Loucy (cell line): ENCODE measurements at regions not wholly inside any gene's neighbourhood (a gene's known extent, or its start where the extent isn't known, plus 50 kb on each side); places are given as distances from the start of the nearest gene placed in this dataset.
A peak's percentile ranks its signal among the peaks of the same experiment; 100 is the strongest.

Experiments
- H2AFZ ChIP-seq: fragments of 200-600 bp; sonication (generic); 2 replicates; pipeline ENCODE4 v1.6.0; 2016; ENCODE audit warnings: antibody characterized with exemption, mild to moderate bottlenecking, low read length, moderate library complexity
- H3F3A ChIP-seq: fragments of 200-600 bp; 2 replicates; pipeline ENCODE4 v1.6.0; 2016; ENCODE audit warnings: antibody characterized with exemption, low read depth, mild to moderate bottlenecking
- H3K27me3 ChIP-seq: fragments of 200-600 bp; sonication (generic); 2 replicates; pipeline ENCODE4 v1.6.1; 2014; ENCODE audit warnings: low read length, mild to moderate bottlenecking; ENCODE audit not compliant: insufficient read depth, poor library complexity, severe bottlenecking
- H3K36me3 ChIP-seq: fragments of 200-600 bp; sonication (generic); 2 replicates; pipeline ENCODE4 v1.6.1; 2016; ENCODE audit warnings: low read length; ENCODE audit not compliant: insufficient read depth
- H3K4me1 ChIP-seq: fragments of 200-600 bp; sonication (generic); 2 replicates; pipeline ENCODE4 v1.5.1; 2014; ENCODE audit warnings: low read length, mild to moderate bottlenecking; ENCODE audit not compliant: insufficient read depth, poor library complexity, severe bottlenecking
- H3K4me2 ChIP-seq: fragments of 200-600 bp; sonication (generic); 2 replicates; pipeline ENCODE4 v1.6.0; 2014; ENCODE audit warnings: antibody characterized with exemption, low read length, low read depth, mild to moderate bottlenecking; ENCODE audit not compliant: poor library complexity, severe bottlenecking
- H3K4me3 ChIP-seq: fragments of 200-600 bp; sonication (generic); 2 replicates; pipeline ENCODE4 v1.5.1; 2014; ENCODE audit warnings: low read length, mild to moderate bottlenecking, mixed read lengths; ENCODE audit not compliant: poor library complexity, severe bottlenecking
- H3K79me2 ChIP-seq: fragments of 200-600 bp; sonication (generic); 2 replicates; pipeline ENCODE4 v1.6.1; 2014; ENCODE audit warnings: low read length; ENCODE audit not compliant: insufficient read depth
- H3K9ac ChIP-seq: fragments of 200-600 bp; sonication (generic); 2 replicates; pipeline ENCODE4 v1.6.0; 2014; ENCODE audit warnings: mild to moderate bottlenecking, low read depth, low read length, moderate library complexity; ENCODE audit not compliant: poor library complexity, severe bottlenecking
- H3K9me2 ChIP-seq: fragments of 200-600 bp; sonication (generic); replicated peaks from 2 replicates; pipeline ENCODE4 v1.6.1; 2016; ENCODE audit warnings: low read depth, low read length, mixed read lengths
- H3K9me3 ChIP-seq: fragments of 200-600 bp; sonication (generic); 2 replicates; pipeline ENCODE4 v1.6.1; 2014; ENCODE audit warnings: mild to moderate bottlenecking, antibody characterized with exemption, low read length, low read depth; ENCODE audit not compliant: insufficient read depth
- H4K20me1 ChIP-seq: fragments of 200-600 bp; sonication (generic); 2 replicates; pipeline ENCODE4 v1.6.0; 2014; ENCODE audit warnings: antibody characterized with exemption, low read length, mild to moderate bottlenecking; ENCODE audit not compliant: insufficient read depth, poor library complexity, severe bottlenecking
- EZH2phosphoT487 ChIP-seq: fragments of 200-600 bp; IDR thresholded peaks from 2 replicates; pipeline ENCODE4 v1.6.1; 2018; ENCODE audit warnings: antibody characterized with exemption, mild to moderate bottlenecking, moderate library complexity, borderline replicate concordance
- TF ChIP-seq, protein P1 (sequence below): fragments of 200-600 bp; sonication (generic); conservative IDR thresholded peaks from 2 replicates; pipeline ENCODE4 v1.5.1; 2014; ENCODE audit warnings: mild to moderate bottlenecking, antibody characterized with exemption, low read length

DNA sequence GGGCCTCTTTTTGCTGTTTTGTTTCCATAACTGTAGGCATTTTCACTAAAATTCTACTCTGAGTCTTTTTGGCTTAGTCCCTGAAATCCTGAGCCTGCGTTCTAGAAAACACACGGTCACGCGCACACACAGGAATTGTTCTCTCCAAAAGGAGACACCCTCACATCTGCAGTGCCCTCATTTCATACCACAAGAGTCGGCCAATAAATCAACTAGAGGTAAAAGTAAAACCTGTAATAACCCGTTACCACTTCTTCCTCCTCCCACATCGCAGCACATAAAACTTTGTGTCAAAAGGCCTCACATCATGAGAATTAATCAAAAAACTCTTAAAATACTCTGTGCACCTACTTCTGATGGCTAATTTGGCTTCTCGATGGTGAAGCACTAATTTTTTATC, 133.3 kb upstream of the MGMT start:
- no peaks in the 10 kb centered on the region for H3K36me3 ChIP-seq
- TF ChIP-seq EZH2phosphoT487: no peak
- TF ChIP-seq, protein P1, sequence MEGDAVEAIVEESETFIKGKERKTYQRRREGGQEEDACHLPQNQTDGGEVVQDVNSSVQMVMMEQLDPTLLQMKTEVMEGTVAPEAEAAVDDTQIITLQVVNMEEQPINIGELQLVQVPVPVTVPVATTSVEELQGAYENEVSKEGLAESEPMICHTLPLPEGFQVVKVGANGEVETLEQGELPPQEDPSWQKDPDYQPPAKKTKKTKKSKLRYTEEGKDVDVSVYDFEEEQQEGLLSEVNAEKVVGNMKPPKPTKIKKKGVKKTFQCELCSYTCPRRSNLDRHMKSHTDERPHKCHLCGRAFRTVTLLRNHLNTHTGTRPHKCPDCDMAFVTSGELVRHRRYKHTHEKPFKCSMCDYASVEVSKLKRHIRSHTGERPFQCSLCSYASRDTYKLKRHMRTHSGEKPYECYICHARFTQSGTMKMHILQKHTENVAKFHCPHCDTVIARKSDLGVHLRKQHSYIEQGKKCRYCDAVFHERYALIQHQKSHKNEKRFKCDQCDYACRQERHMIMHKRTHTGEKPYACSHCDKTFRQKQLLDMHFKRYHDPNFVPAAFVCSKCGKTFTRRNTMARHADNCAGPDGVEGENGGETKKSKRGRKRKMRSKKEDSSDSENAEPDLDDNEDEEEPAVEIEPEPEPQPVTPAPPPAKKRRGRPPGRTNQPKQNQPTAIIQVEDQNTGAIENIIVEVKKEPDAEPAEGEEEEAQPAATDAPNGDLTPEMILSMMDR: no peak
- no peaks in the 10 kb centered on the region for H3K9me2 ChIP-seq
- no peaks in the 10 kb centered on the region for H3K9me3 ChIP-seq
- no peaks in the 10 kb centered on the region for H3K79me2 ChIP-seq
- no peak overlapping the region for H3K4me2 ChIP-seq
- H3K4me3 ChIP-seq: no peak overlapping the region
- no peaks in the 10 kb centered on the region for H3K27me3 ChIP-seq
- no peak overlapping the region for H3K9ac ChIP-seq
- peak overlapping the region; percentile 88; the same call in 1 of the 2 replicates for H2AFZ ChIP-seq
- H4K20me1 ChIP-seq: no peaks in the 10 kb centered on the region
- peaks cover 15% of the 10 kb centered on the region for H3K4me1 ChIP-seq
- H3F3A ChIP-seq: no peaks in the 10 kb centered on the region

DNA sequence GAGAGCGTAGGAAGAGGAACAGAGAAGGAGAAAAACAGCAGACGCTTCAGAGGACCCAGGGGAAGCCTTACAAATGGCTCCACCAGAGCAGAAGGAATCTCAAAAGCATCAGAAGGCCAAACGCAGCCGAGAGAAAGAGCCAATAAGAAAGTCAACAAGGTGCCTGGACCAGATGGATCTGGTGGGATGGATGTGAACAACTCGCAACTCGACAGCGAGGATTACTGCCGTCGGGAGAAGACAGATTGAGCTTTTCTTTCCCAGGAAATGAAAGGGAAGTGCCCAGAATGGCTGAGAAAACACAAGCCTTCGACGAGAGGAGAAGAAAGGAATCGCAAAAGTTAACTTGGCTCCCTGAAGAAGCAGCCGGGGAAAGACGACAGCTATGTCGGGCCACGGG, 132.8 kb upstream of the MGMT start:
- Histone ChIP-seq H3F3A (no peaks in the 10 kb centered on the region), H3K36me3 (no peaks in the 10 kb centered on the region), H4K20me1 (no peaks in the 10 kb centered on the region), H3K4me2 (no peak overlapping the region), H3K4me3 (no peak overlapping the region), H3K27me3 (no peaks in the 10 kb centered on the region), H2AFZ (peak overlapping the region; percentile 88; the same call in 1 of the 2 replicates), H3K9me2 (no peaks in the 10 kb centered on the region), H3K9me3 (no peaks in the 10 kb centered on the region), H3K9ac (no peak overlapping the region), H3K79me2 (no peaks in the 10 kb centered on the region), H3K4me1 (peaks cover 15% of the 10 kb centered on the region)
- TF ChIP-seq EZH2phosphoT487: no peak
- TF ChIP-seq, protein P1: no peak

DNA sequence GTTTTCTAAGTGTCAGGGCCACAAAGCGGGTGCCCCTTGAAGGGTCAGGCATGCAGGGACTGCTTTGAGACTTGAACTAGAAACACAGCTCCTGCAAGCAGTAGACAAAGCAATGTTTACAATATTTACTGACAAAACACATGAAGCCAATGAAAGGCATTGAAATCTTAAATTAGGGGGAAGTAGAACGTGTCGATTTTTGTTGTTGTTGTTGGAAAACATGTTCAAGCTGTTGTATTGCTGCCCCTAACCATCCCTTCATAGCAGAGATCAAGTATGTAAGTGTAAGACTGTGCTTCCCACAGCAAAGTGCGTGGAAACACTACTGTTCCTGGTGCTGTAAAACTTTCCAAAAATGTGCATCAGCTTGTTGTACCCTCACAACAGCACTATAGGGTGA, 131.6 kb upstream of the MGMT start:
- no peaks in the 10 kb centered on the region for H3F3A ChIP-seq
- no peaks in the 10 kb centered on the region for H3K36me3 ChIP-seq
- H3K4me1 ChIP-seq: peaks cover 15% of the 10 kb centered on the region
- TF ChIP-seq, protein P1: no peak
- TF ChIP-seq EZH2phosphoT487: no peak
- H3K27me3 ChIP-seq: no peaks in the 10 kb centered on the region
- H3K9me3 ChIP-seq: no peaks in the 10 kb centered on the region
- H3K79me2 ChIP-seq: no peaks in the 10 kb centered on the region
- H4K20me1 ChIP-seq: no peaks in the 10 kb centered on the region
- no peaks in the 10 kb centered on the region for H3K9me2 ChIP-seq
- no peak overlapping the region for H3K4me2 ChIP-seq
- H3K4me3 ChIP-seq: no peak overlapping the region
- no peak overlapping the region for H3K9ac ChIP-seq
- H2AFZ ChIP-seq: no peak overlapping the region
